Left hindlimb (tissue), 1 donor: ENCODE measurements at regions not wholly inside any gene's neighbourhood (a gene's known extent, or its start where the extent isn't known, plus 50 kb on each side); places are given as distances from the start of the nearest gene placed in this dataset.
"Not testable (repeated sequence)": the region's sequence is repeated elsewhere in the genome, so short reads cannot be mapped to it uniquely, and the experiment has no call there.

ENCODE experiments used
- DNase-seq: peaks from one replicate; pipeline ENCODE4 v3.0.0-alpha.2; 2018

GRCh38 chr11:112516261-112516660 lies 255.6 kb upstream of the PLET1 start:
- no peak for DNase-seq

GRCh38 chr11:112516755-112517154 lies 256.1 kb upstream of the PLET1 start:
- DNase-seq, result no peak

- no peak for DNase-seq
Observed at GRCh38 chr11:112518371-112518770, 257.7 kb upstream of the PLET1 start.

- no peak for DNase-seq
Observed at GRCh38 chr11:112519751-112520150, 259.1 kb upstream of the PLET1 start.

GRCh38 chr11:112520354-112520753 lies 259.7 kb upstream of the PLET1 start:
- no peak for DNase-seq

- no peak for DNase-seq
Observed at GRCh38 chr11:112522536-112522935, 261.9 kb upstream of the PLET1 start.

GRCh38 chr11:112523031-112523430 lies 262.4 kb upstream of the PLET1 start:
- no peak for DNase-seq

- DNase-seq, result no peak
Observed at GRCh38 chr11:112523477-112523876, 262.8 kb upstream of the PLET1 start.

- DNase-seq, result no peak
Observed at GRCh38 chr11:112523951-112524350, 263.3 kb upstream of the PLET1 start.

GRCh38 chr11:112524798-112525197 lies 264.1 kb upstream of the PLET1 start:
- no peak for DNase-seq

GRCh38 chr11:112525270-112525669 lies 264.6 kb upstream of the PLET1 start:
- no peak for DNase-seq

- no peak for DNase-seq
Observed at GRCh38 chr11:112525844-112526590, 265.4 kb upstream of the PLET1 start.

- DNase-seq, result no peak
Observed at GRCh38 chr11:112526699-112527416, 266.2 kb upstream of the PLET1 start.

GRCh38 chr11:112529071-112529470 lies 268.4 kb upstream of the PLET1 start:
- no peak for DNase-seq

GRCh38 chr11:112532506-112532905 lies 271.8 kb upstream of the PLET1 start:
- no peak for DNase-seq

- no peak for DNase-seq
Observed at GRCh38 chr11:112533682-112534081, 273.0 kb upstream of the PLET1 start.

GRCh38 chr11:112534208-112534607 lies 273.5 kb upstream of the PLET1 start:
- DNase-seq, result no peak

- no peak for DNase-seq
Observed at GRCh38 chr11:112537026-112537425, 276.4 kb upstream of the PLET1 start.

- no peak for DNase-seq
Observed at GRCh38 chr11:112537846-112538330, 277.2 kb upstream of the PLET1 start.

GRCh38 chr11:112538534-112539280 lies 278.0 kb upstream of the PLET1 start:
- DNase-seq, result no peak

GRCh38 chr11:112539281-112539555 lies 278.6 kb upstream of the PLET1 start:
- DNase-seq, result not testable (repeated sequence)

- DNase-seq, result no peak
Observed at GRCh38 chr11:112539741-112540140, 279.1 kb upstream of the PLET1 start.

GRCh38 chr11:112540261-112540660 lies 279.6 kb upstream of the PLET1 start:
- DNase-seq, result no peak
